ENCODE measurements at regions not wholly inside any gene's neighbourhood (a gene's known extent, or its start where the extent isn't known, plus 50 kb on each side); places are given as distances from the start of the nearest gene placed in this dataset.

DNA sequence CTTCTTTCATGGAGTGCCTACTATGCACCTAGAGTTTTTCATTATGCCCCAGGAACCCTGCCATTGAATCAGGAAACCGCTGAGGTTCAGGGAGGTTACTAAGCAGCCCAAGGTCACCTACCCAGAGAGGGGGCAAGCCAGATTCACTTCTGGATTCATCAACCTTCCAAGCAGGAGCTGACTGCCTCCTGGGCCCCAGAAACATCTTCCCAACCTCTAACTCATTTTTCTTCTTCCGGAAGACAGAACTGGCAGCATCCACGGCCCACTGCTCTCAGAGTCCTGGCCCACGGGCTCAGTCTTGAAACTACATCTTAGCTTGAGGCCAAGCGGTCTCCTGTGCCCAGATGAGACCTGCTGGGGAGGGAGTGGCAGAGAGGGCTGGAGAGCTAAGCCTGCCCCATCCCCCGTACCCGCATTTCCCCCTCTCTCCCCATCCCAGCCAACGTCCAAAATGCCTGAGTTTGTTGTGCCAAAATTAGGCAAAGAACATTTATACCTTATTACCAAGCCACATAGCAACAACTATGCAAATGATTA, 281.0 kb downstream of the CDC5L start:
- DNase-seq (ENCODE audit: extremely low spot score in 2 of 2) = peak in 1 of 2 donors; percentile 70
- intact Hi-C loops (cut with DNase I) = no loop called here

DNA sequence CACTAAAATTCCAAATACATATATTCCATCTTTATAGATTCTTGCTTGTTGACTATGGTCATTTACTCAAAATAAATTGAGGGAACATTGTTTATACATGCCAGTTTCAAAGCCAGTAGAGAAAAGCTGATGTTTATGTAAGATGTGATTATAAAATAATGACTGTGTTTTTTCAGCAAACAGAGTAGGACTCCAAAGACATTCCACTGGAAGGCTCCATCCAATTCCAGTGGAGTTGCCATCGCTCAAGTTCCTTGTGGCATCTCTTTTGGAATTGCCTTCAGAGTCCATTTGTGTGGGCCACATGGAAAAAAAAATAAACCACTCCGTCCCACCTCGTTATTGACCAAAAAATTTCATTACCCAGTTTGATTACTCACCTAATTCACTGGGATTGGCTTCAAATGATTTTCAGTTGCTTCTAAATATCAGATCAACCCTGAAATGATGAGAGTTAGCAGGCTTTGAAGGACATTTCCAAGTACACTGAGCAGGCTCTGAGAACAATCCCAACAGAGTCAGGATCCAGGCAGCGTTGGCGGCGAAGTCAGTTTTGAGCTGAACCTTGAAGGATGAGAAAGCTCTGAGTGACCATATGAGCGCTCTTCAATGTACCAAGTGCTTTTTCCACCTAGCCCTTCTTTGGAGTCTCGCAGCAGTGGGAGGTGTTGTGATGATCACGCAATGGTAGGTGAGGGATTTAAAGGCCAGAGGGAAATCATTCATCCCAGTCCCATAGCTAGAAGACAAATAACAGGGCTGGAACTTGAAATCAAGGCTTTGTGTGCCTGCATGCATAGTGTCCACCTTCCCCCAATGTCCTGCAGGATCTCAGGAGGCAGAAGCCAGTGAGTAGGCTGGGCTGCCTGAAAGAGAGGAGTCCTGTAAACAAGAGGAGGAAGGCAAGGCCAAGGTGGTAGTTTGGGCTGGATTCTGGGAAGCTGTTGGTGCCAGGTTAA, 281.7 kb downstream of the CDC5L start:
- TF ChIP-seq, protein P1, sequence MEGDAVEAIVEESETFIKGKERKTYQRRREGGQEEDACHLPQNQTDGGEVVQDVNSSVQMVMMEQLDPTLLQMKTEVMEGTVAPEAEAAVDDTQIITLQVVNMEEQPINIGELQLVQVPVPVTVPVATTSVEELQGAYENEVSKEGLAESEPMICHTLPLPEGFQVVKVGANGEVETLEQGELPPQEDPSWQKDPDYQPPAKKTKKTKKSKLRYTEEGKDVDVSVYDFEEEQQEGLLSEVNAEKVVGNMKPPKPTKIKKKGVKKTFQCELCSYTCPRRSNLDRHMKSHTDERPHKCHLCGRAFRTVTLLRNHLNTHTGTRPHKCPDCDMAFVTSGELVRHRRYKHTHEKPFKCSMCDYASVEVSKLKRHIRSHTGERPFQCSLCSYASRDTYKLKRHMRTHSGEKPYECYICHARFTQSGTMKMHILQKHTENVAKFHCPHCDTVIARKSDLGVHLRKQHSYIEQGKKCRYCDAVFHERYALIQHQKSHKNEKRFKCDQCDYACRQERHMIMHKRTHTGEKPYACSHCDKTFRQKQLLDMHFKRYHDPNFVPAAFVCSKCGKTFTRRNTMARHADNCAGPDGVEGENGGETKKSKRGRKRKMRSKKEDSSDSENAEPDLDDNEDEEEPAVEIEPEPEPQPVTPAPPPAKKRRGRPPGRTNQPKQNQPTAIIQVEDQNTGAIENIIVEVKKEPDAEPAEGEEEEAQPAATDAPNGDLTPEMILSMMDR (IDR thresholded peaks at IDR 0.05) = no peak
- TF ChIP-seq POLR2AphosphoS5 (IDR thresholded peaks at IDR 0.05; ENCODE audit: insufficient read depth in 1 of 2, low read depth in 1 of 2) = no peak
- TF ChIP-seq POLR2A (IDR thresholded peaks at IDR 0.05) = no peak
- no peaks in the 10 kb centered on the region for H3K27me3 ChIP-seq
- H3K4me1 ChIP-seq = peaks cover 9% of the 10 kb centered on the region
- no peaks in the 10 kb centered on the region for H3K36me3 ChIP-seq
- no peak overlapping the region for H3K4me3 ChIP-seq
- intact Hi-C loops (cut with DNase I) = no loop called here
- no peaks in the 10 kb centered on the region for H3K9me3 ChIP-seq
- DNase-seq (ENCODE audit: extremely low spot score in 2 of 2) = peak in 1 of 2 donors; percentile 74
- no peak overlapping the region for H3K27ac ChIP-seq

More for the DNA sequence above, 281.0 kb downstream of the CDC5L start:
- Histone ChIP-seq H3K27me3 (no peaks in the 10 kb centered on the region), H3K9me3 (no peaks in the 10 kb centered on the region), H3K36me3 (no peaks in the 10 kb centered on the region), H3K4me3 (no peak overlapping the region), H3K27ac (no peak overlapping the region), H3K4me1 (peaks cover 10% of the 10 kb centered on the region)
- TF ChIP-seq POLR2AphosphoS5 (IDR thresholded peaks at IDR 0.05; ENCODE audit: insufficient read depth in 1 of 2, low read depth in 1 of 2) (no peak), POLR2A (IDR thresholded peaks at IDR 0.05) (no peak)
- TF ChIP-seq, protein P1 (IDR thresholded peaks at IDR 0.05) = no peak

DNA sequence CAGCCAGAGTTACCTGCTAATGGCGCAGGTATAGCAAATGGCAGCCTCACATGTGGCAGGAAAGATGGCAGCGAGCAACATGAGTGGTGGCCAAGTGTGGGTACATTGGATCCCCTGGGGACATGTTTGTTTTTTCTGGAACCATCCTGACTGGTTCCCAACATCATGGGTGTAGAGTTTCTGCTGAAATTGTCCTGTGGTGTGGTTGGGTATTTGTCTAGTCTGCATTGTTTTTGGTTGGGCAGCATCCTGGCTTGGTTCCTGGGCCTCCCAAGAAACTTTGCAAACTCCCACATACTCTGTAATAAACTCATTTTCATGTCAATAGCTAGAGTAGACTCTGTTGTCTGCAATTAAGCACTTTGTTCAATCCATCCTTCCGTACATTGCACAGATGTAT, 282.6 kb downstream of the CDC5L start:
- H3K4me1 ChIP-seq = peaks cover 9% of the 10 kb centered on the region
- no peaks in the 10 kb centered on the region for H3K9me3 ChIP-seq
- TF ChIP-seq POLR2A (IDR thresholded peaks at IDR 0.05) (no peak), POLR2AphosphoS5 (IDR thresholded peaks at IDR 0.05; ENCODE audit: insufficient read depth in 1 of 2, low read depth in 1 of 2) (no peak)
- TF ChIP-seq, protein P1 (IDR thresholded peaks at IDR 0.05) = no peak
- H3K27me3 ChIP-seq = no peaks in the 10 kb centered on the region
- intact Hi-C loops (cut with DNase I) = no loop called here
- H3K27ac ChIP-seq = no peak overlapping the region
- no peak overlapping the region for H3K4me3 ChIP-seq
- DNase-seq (ENCODE audit: extremely low spot score in 2 of 2) = peak in 1 of 2 donors; percentile 55
- no peaks in the 10 kb centered on the region for H3K36me3 ChIP-seq

DNA sequence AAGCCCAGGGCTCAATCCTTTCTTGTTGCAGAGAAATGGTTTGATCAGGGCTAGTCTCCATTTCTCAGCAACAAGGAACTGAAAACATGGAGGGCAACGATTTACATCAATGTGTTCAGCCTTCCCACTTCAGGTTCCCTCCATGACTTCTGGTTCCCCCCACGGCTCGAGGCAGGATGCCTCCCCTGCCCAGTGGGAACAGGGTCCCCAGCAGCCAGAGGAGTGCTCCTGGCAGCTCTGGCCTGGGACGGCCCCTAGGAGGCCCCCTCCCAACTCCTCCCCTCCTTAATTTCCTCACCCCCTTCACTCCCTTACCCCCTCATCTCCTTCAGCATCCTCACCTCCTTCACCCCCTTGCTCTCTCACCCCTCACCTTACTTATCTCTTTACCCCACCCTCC, 283.8 kb downstream of the CDC5L start:
- Histone ChIP-seq H3K27me3 (no peaks in the 10 kb centered on the region), H3K4me1 (peaks cover 9% of the 10 kb centered on the region), H3K4me3 (no peak overlapping the region), H3K36me3 (no peaks in the 10 kb centered on the region), H3K27ac (no peak overlapping the region), H3K9me3 (no peaks in the 10 kb centered on the region)
- TF ChIP-seq, protein P1 (IDR thresholded peaks at IDR 0.05) = no peak
- no peak for TF ChIP-seq POLR2AphosphoS5 (IDR thresholded peaks at IDR 0.05; ENCODE audit: insufficient read depth in 1 of 2, low read depth in 1 of 2)
- peak in 1 of 2 donors; percentile 58 for DNase-seq (ENCODE audit: extremely low spot score in 2 of 2)
- intact Hi-C loops (cut with DNase I) = no loop called here

DNA sequence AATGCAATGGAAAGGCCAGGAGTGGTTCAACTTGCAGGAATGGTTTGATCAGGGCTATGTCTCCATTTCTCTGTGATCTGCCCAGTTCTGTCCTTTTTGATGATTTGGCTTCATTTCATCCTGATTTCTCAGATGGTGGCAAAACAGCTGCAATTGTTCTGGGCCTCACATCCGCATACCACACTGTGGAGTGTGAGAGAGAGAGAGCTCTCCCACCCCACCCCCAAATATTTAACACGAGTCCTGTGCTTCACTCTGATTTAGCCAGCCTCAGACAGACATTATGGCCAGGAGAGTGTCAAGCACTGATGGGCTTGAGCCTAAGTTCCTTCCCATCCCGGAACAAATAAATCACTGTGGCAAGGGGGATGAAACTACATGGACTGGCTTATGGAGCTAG, 284.6 kb downstream of the CDC5L start:
- no peaks in the 10 kb centered on the region for H3K9me3 ChIP-seq
- no peak overlapping the region for H3K27ac ChIP-seq
- no peaks in the 10 kb centered on the region for H3K36me3 ChIP-seq
- intact Hi-C loops (cut with DNase I) = no loop called here
- TF ChIP-seq, protein P1 (IDR thresholded peaks at IDR 0.05) = no peak
- TF ChIP-seq POLR2A (IDR thresholded peaks at IDR 0.05) (no peak), POLR2AphosphoS5 (IDR thresholded peaks at IDR 0.05; ENCODE audit: insufficient read depth in 1 of 2, low read depth in 1 of 2) (no peak)
- no peak for DNase-seq (ENCODE audit: extremely low spot score in 2 of 2)
- H3K4me3 ChIP-seq = no peak overlapping the region
- peaks cover 1% of the 10 kb centered on the region for H3K4me1 ChIP-seq
- H3K27me3 ChIP-seq = no peaks in the 10 kb centered on the region

Data from vagina (tissue), 2 donors.